ENCODE measurements at regions not wholly inside any gene's neighbourhood (a gene's known extent, or its start where the extent isn't known, plus 50 kb on each side); places are given as distances from the start of the nearest gene placed in this dataset.

DNA sequence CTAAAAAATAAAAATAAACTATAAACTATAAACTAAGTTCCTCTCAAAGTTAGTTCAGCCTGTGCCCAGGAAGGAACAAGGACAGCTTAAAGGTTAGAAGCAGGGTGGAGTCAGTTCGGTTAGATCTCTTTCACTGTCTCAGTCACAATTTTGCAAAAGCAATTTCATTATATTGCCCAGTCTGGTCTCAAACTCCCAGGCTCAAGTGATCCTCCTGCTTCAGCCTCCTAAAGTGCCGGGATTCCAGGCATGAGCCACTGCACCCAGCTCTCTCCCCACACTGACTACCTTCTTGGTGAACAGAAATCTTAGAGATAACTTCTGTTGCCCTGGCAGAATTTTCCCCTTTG lies 146.3 kb upstream of the TRIM24 start:
- ChIA-PET RAD21 (ENCODE audit: low non-redundant PET in 1 of 2, low total read pairs in 2 of 2, uncharacterized antibody in 2 of 2, unreplicated experiment in 2 of 2) (no interaction called here), POLR2A (no interaction called here), CTCF (no interaction called here)
- intact Hi-C loops (cut with micrococcal nuclease): no loop called here
- no peak overlapping the region for H2AFZ ChIP-seq (ENCODE audit: low read depth, low read length, poor library complexity, severe bottlenecking)
- ATAC-seq: no peak
- no peaks in the 10 kb centered on the region for H3K79me2 ChIP-seq (ENCODE audit: insufficient read depth, low read length)
- H4K20me1 ChIP-seq (ENCODE audit: insufficient read depth): no peaks in the 10 kb centered on the region
- TF ChIP-seq SRF (IDR thresholded peaks at IDR 0.05; ENCODE audit: low read depth) (no peak), EZH2 (IDR thresholded peaks at IDR 0.05) (no peak), TCF7L2 (IDR thresholded peaks at IDR 0.05; ENCODE audit: borderline replicate concordance, extremely low read depth, insufficient read depth, insufficient read length) (no peak), EZH2phosphoT487 (IDR thresholded peaks at IDR 0.05; ENCODE audit: borderline replicate concordance) (no peak), YY1 (IDR thresholded peaks at IDR 0.05; ENCODE audit: extremely low read depth, insufficient replicate concordance, low read depth, low read length) (no peak), JUND (IDR thresholded peaks at IDR 0.05) (no peak)
- TF ChIP-seq, protein P1, sequence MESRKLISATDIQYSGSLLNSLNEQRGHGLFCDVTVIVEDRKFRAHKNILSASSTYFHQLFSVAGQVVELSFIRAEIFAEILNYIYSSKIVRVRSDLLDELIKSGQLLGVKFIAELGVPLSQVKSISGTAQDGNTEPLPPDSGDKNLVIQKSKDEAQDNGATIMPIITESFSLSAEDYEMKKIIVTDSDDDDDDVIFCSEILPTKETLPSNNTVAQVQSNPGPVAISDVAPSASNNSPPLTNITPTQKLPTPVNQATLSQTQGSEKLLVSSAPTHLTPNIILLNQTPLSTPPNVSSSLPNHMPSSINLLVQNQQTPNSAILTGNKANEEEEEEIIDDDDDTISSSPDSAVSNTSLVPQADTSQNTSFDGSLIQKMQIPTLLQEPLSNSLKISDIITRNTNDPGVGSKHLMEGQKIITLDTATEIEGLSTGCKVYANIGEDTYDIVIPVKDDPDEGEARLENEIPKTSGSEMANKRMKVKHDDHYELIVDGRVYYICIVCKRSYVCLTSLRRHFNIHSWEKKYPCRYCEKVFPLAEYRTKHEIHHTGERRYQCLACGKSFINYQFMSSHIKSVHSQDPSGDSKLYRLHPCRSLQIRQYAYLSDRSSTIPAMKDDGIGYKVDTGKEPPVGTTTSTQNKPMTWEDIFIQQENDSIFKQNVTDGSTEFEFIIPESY (IDR thresholded peaks at IDR 0.05; ENCODE audit: extremely low read depth, insufficient replicate concordance, low read length): no peak
- H3K36me3 ChIP-seq (ENCODE audit: control insufficient read depth in 1 of 2, insufficient read depth in 2 of 2, low read length in 2 of 2): no peaks in the 10 kb centered on the region
- no peaks in the 10 kb centered on the region for H3K4me1 ChIP-seq (ENCODE audit: control insufficient read depth in 1 of 2, insufficient read depth in 2 of 2, low read length in 2 of 2)
- BruUV-seq (replicated peaks): no TSS peak
- no peaks in the 10 kb centered on the region for H3K9me3 ChIP-seq (ENCODE audit: control insufficient read depth in 1 of 2, insufficient read depth in 1 of 2, low read depth in 1 of 2, low read length in 2 of 2)
- H3K9me2 ChIP-seq (ENCODE audit: insufficient read depth): peaks cover 3% of the 10 kb centered on the region; the same call in 1 of the 2 replicates
- H3K4me3 ChIP-seq (replicated peaks in 1 of 2; ENCODE audit: low read depth in 1 of 2, low read length in 2 of 2): no peak overlapping the region
- H3K9ac ChIP-seq (ENCODE audit: low read length): no peak overlapping the region
- no peak for DNase-seq (ENCODE audit: low read depth, low spot score)
- H3K4me2 ChIP-seq (ENCODE audit: low read length): no peak overlapping the region
- H3K27me3 ChIP-seq (ENCODE audit: insufficient read depth, low read length): no peaks in the 10 kb centered on the region
- no peak overlapping the region for H3K27ac ChIP-seq (ENCODE audit: low read depth, low read length)

DNA sequence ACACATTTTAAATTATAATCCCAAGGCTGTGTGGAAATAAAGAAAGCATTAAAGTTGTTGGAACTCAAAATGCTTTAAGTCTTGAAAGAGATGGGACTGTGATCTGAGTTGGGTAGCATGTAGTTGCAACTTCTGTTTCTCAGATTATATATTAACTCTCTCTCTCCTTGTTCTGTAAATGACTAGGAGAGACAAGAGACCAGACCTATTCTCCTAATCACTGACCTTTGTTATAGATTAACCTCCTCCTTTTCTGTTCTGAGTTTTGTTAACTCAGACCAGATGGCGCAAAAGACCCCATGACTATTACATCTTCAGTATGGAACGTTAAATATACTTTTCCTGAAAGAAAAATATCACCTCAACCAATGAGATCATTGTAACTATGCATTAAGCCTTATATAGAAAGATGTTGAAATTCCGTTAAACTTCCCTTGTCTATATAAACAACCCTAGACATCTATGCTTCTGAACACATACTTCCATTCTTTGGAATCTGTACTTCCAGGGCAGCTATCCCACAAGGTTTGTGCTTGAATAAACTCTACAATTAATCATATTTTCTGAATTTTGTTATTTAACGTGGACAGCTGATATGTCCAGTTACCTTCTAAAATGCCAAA lies 143.5 kb upstream of the TRIM24 start:
- no peaks in the 10 kb centered on the region for H3K36me3 ChIP-seq (ENCODE audit: control insufficient read depth in 1 of 2, insufficient read depth in 2 of 2, low read length in 2 of 2)
- H3K9me2 ChIP-seq (ENCODE audit: insufficient read depth): peaks cover 3% of the 10 kb centered on the region; the same call in 1 of the 2 replicates
- no peak overlapping the region for H3K4me2 ChIP-seq (ENCODE audit: low read length)
- ATAC-seq (no peak), DNase-seq (ENCODE audit: low read depth, low spot score) (no peak)
- POLR2A ChIA-PET: no interaction called here
- no peak overlapping the region for H3K27ac ChIP-seq (ENCODE audit: low read depth, low read length)
- no TSS peak for BruUV-seq (replicated peaks)
- intact Hi-C loops (cut with micrococcal nuclease): no loop called here
- no peak overlapping the region for H2AFZ ChIP-seq (ENCODE audit: low read depth, low read length, poor library complexity, severe bottlenecking)
- no peaks in the 10 kb centered on the region for H3K4me1 ChIP-seq (ENCODE audit: control insufficient read depth in 1 of 2, insufficient read depth in 2 of 2, low read length in 2 of 2)
- H3K27me3 ChIP-seq (ENCODE audit: insufficient read depth, low read length): no peaks in the 10 kb centered on the region
- no peaks in the 10 kb centered on the region for H3K79me2 ChIP-seq (ENCODE audit: insufficient read depth, low read length)
- RAD21 ChIA-PET (ENCODE audit: low non-redundant PET in 1 of 2, low total read pairs in 2 of 2, uncharacterized antibody in 2 of 2, unreplicated experiment in 2 of 2): no interaction called here
- no peak overlapping the region for H3K4me3 ChIP-seq (replicated peaks in 1 of 2; ENCODE audit: low read depth in 1 of 2, low read length in 2 of 2)
- no peak overlapping the region for H3K9ac ChIP-seq (ENCODE audit: low read length)
- no peaks in the 10 kb centered on the region for H3K9me3 ChIP-seq (ENCODE audit: control insufficient read depth in 1 of 2, insufficient read depth in 1 of 2, low read depth in 1 of 2, low read length in 2 of 2)
- CTCF ChIA-PET: no interaction called here
- H4K20me1 ChIP-seq (ENCODE audit: insufficient read depth): no peaks in the 10 kb centered on the region
- no peak for TF ChIP-seq POLR2A (IDR thresholded peaks at IDR 0.05; ENCODE audit: borderline replicate concordance, extremely low read depth, insufficient read depth, insufficient read length)
- TF ChIP-seq, protein P2, sequence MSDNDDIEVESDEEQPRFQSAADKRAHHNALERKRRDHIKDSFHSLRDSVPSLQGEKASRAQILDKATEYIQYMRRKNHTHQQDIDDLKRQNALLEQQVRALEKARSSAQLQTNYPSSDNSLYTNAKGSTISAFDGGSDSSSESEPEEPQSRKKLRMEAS (IDR thresholded peaks at IDR 0.05): no peak
- no peak for TF ChIP-seq CEBPB (IDR thresholded peaks at IDR 0.05; ENCODE audit: low read depth)
- TF ChIP-seq FOSL1 (IDR thresholded peaks at IDR 0.05; ENCODE audit: low read depth): no peak
- TF ChIP-seq SRF (IDR thresholded peaks at IDR 0.05; ENCODE audit: low read depth): no peak
- no peak for TF ChIP-seq RAD21 (IDR thresholded peaks at IDR 0.05; ENCODE audit: low read depth)
- no peak for TF ChIP-seq YY1 (IDR thresholded peaks at IDR 0.05; ENCODE audit: extremely low read depth, insufficient replicate concordance, low read depth, low read length)
- no peak for TF ChIP-seq SP1 (IDR thresholded peaks at IDR 0.05; ENCODE audit: low read depth)
- TF ChIP-seq EGR1 (IDR thresholded peaks at IDR 0.05; ENCODE audit: low read depth): no peak
- no peak for TF ChIP-seq POLR2AphosphoS5 (IDR thresholded peaks at IDR 0.05; ENCODE audit: low read depth, low read length)
- TF ChIP-seq, protein P3, sequence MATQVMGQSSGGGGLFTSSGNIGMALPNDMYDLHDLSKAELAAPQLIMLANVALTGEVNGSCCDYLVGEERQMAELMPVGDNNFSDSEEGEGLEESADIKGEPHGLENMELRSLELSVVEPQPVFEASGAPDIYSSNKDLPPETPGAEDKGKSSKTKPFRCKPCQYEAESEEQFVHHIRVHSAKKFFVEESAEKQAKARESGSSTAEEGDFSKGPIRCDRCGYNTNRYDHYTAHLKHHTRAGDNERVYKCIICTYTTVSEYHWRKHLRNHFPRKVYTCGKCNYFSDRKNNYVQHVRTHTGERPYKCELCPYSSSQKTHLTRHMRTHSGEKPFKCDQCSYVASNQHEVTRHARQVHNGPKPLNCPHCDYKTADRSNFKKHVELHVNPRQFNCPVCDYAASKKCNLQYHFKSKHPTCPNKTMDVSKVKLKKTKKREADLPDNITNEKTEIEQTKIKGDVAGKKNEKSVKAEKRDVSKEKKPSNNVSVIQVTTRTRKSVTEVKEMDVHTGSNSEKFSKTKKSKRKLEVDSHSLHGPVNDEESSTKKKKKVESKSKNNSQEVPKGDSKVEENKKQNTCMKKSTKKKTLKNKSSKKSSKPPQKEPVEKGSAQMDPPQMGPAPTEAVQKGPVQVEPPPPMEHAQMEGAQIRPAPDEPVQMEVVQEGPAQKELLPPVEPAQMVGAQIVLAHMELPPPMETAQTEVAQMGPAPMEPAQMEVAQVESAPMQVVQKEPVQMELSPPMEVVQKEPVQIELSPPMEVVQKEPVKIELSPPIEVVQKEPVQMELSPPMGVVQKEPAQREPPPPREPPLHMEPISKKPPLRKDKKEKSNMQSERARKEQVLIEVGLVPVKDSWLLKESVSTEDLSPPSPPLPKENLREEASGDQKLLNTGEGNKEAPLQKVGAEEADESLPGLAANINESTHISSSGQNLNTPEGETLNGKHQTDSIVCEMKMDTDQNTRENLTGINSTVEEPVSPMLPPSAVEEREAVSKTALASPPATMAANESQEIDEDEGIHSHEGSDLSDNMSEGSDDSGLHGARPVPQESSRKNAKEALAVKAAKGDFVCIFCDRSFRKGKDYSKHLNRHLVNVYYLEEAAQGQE (IDR thresholded peaks at IDR 0.05; ENCODE audit: low read depth): no peak

All from HCT116 (cell line).